ENCODE measurements at regions not wholly inside any gene's neighbourhood (a gene's known extent, or its start where the extent isn't known, plus 50 kb on each side); places are given as distances from the start of the nearest gene placed in this dataset.

DNA sequence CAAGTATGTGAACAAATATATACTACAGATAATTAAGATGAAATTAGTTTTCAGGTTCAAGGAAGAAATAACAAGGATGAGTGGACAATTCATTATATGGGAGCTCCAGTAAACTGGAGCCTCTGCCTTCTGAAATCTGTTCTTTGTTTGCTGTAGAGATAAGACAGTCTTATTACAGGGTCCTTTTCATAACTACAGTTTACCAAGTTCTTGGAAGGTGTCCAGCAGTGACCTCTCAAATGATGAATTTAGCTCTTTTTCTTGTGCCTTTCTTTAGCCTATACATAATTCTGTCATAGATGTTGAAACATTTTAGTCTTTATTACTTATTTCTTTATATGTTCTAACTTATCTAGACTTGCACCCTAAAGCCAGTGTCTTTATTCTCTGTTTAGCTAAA lies 89.7 kb upstream of the GBE1 start:
- TF ChIP-seq, protein P1, sequence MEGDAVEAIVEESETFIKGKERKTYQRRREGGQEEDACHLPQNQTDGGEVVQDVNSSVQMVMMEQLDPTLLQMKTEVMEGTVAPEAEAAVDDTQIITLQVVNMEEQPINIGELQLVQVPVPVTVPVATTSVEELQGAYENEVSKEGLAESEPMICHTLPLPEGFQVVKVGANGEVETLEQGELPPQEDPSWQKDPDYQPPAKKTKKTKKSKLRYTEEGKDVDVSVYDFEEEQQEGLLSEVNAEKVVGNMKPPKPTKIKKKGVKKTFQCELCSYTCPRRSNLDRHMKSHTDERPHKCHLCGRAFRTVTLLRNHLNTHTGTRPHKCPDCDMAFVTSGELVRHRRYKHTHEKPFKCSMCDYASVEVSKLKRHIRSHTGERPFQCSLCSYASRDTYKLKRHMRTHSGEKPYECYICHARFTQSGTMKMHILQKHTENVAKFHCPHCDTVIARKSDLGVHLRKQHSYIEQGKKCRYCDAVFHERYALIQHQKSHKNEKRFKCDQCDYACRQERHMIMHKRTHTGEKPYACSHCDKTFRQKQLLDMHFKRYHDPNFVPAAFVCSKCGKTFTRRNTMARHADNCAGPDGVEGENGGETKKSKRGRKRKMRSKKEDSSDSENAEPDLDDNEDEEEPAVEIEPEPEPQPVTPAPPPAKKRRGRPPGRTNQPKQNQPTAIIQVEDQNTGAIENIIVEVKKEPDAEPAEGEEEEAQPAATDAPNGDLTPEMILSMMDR (IDR thresholded peaks at IDR 0.05; ENCODE audit: low read length): no peak
- TF ChIP-seq EZH2phosphoT487 (IDR thresholded peaks at IDR 0.05; ENCODE audit: low read length) (no peak), EZH2 (optimal IDR thresholded peaks at IDR 0.05; ENCODE audit: low read depth, low read length) (no peak)

Data from MM.1S (cell line).